DOHH2 (cell line): ENCODE measurements at regions not wholly inside any gene's neighbourhood (a gene's known extent, or its start where the extent isn't known, plus 50 kb on each side); places are given as distances from the start of the nearest gene placed in this dataset.

ENCODE experiments used
- H3F3A ChIP-seq: fragments of 200-600 bp; sonication (generic), shearing (Covaris generic); 2 replicates; pipeline ENCODE4 v1.6.0; 2016; ENCODE audit warnings: antibody characterized with exemption, mild to moderate bottlenecking; ENCODE audit not compliant: control insufficient read depth, insufficient read depth
- H3K27ac ChIP-seq: fragments of 200-600 bp; sonication (generic); 2 replicates; pipeline ENCODE4 v1.5.1; 2014; ENCODE audit warnings: low read depth, mild to moderate bottlenecking, low read length, moderate library complexity
- H3K27me3 ChIP-seq: fragments of 200-600 bp; sonication (generic); 2 replicates; pipeline ENCODE4 v1.6.1; 2014; ENCODE audit warnings: mild to moderate bottlenecking, low read length, mixed read lengths; ENCODE audit not compliant: control insufficient read depth
- H3K36me3 ChIP-seq: fragments of 200-600 bp; sonication (generic); 2 replicates; pipeline ENCODE4 v1.6.1; 2014; ENCODE audit warnings: mild to moderate bottlenecking, low read length, moderate library complexity, mixed read lengths; ENCODE audit not compliant: control insufficient read depth
- H3K4me1 ChIP-seq: fragments of 200-600 bp; sonication (generic); 2 replicates; pipeline ENCODE4 v1.6.1; 2014; ENCODE audit warnings: mild to moderate bottlenecking, low read length, mixed read lengths; ENCODE audit not compliant: control insufficient read depth
- H3K4me2 ChIP-seq: fragments of 200-600 bp; sonication (generic); 2 replicates; pipeline ENCODE4 v1.6.0; 2014; ENCODE audit warnings: mild to moderate bottlenecking, low read length, moderate library complexity
- H3K4me3 ChIP-seq: fragments of 200-600 bp; sonication (generic); 2 replicates; pipeline ENCODE4 v1.5.1; 2014; ENCODE audit warnings: mild to moderate bottlenecking, low read length, mixed read lengths
- H3K79me2 ChIP-seq: fragments of 200-600 bp; sonication (generic); 2 replicates; pipeline ENCODE4 v1.6.1; 2014; ENCODE audit warnings: mild to moderate bottlenecking, low read length, mixed read lengths; ENCODE audit not compliant: control insufficient read depth
- H3K9me2 ChIP-seq: fragments of 200-600 bp; sonication (generic); replicated peaks from 2 replicates; pipeline ENCODE4 v1.6.1; 2014; ENCODE audit warnings: mild to moderate bottlenecking, low read length, mixed read lengths; ENCODE audit not compliant: control insufficient read depth
- H3K9me3 ChIP-seq: fragments of 200-600 bp; sonication (generic); 2 replicates; pipeline ENCODE4 v1.6.1; 2014; ENCODE audit warnings: antibody characterized with exemption, low read length, mixed read lengths; ENCODE audit not compliant: control insufficient read depth, insufficient read depth
- H4K20me1 ChIP-seq: fragments of 200-600 bp; sonication (generic); 2 replicates; pipeline ENCODE4 v1.6.0; 2014; ENCODE audit warnings: low read depth, mild to moderate bottlenecking, antibody characterized with exemption, low read length, moderate library complexity; ENCODE audit not compliant: control insufficient read depth, insufficient read depth
- EZH2phosphoT487 ChIP-seq: fragments of 200-600 bp; sonication (generic); IDR thresholded peaks from 2 replicates; pipeline ENCODE4 v1.6.1; 2017; ENCODE audit warnings: borderline replicate concordance, mild to moderate bottlenecking, antibody characterized with exemption, low read length, moderate library complexity, mixed read lengths
- TF ChIP-seq, protein P1 (sequence below): fragments of 200-600 bp; sonication (generic); IDR thresholded peaks from one replicate; pipeline ENCODE4 v1.5.1; 2014; ENCODE audit warnings: antibody characterized with exemption, mild to moderate bottlenecking, low read depth, low read length; ENCODE audit not compliant: poor library complexity, severe bottlenecking

DNA sequence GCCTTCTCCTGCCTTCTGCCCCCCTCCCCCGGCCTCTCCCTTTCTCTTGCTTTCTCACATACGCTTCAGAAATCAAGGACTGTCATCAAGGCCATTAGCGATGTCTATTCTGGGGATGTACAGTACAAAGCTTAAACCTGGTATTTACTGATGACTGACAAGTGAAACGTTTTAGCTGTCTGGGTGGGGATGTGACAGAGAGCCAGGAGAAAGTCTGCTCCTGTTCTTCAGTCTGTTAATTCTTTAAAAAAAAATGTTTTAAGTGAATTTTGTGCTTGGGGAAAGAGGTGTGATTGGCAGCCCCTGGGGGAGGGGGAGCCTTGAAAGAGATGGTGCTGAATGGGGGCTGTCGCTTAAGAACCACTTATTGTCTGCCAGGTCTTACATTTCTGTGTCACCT is 283.0 kb upstream of the PLXNA2 start:
- no peaks in the 10 kb centered on the region for H3K27me3 ChIP-seq
- H3K4me2 ChIP-seq, result no peak overlapping the region
- H3K79me2 ChIP-seq, result no peaks in the 10 kb centered on the region
- no peaks in the 10 kb centered on the region for H3K4me1 ChIP-seq
- H3K9me2 ChIP-seq, result no peaks in the 10 kb centered on the region
- H3F3A ChIP-seq, result no peaks in the 10 kb centered on the region
- no peak overlapping the region for H3K27ac ChIP-seq
- TF ChIP-seq, protein P1, sequence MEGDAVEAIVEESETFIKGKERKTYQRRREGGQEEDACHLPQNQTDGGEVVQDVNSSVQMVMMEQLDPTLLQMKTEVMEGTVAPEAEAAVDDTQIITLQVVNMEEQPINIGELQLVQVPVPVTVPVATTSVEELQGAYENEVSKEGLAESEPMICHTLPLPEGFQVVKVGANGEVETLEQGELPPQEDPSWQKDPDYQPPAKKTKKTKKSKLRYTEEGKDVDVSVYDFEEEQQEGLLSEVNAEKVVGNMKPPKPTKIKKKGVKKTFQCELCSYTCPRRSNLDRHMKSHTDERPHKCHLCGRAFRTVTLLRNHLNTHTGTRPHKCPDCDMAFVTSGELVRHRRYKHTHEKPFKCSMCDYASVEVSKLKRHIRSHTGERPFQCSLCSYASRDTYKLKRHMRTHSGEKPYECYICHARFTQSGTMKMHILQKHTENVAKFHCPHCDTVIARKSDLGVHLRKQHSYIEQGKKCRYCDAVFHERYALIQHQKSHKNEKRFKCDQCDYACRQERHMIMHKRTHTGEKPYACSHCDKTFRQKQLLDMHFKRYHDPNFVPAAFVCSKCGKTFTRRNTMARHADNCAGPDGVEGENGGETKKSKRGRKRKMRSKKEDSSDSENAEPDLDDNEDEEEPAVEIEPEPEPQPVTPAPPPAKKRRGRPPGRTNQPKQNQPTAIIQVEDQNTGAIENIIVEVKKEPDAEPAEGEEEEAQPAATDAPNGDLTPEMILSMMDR, result no peak
- no peak for TF ChIP-seq EZH2phosphoT487
- H3K4me3 ChIP-seq, result no peak overlapping the region
- no peaks in the 10 kb centered on the region for H3K9me3 ChIP-seq
- no peaks in the 10 kb centered on the region for H4K20me1 ChIP-seq
- no peaks in the 10 kb centered on the region for H3K36me3 ChIP-seq

DNA sequence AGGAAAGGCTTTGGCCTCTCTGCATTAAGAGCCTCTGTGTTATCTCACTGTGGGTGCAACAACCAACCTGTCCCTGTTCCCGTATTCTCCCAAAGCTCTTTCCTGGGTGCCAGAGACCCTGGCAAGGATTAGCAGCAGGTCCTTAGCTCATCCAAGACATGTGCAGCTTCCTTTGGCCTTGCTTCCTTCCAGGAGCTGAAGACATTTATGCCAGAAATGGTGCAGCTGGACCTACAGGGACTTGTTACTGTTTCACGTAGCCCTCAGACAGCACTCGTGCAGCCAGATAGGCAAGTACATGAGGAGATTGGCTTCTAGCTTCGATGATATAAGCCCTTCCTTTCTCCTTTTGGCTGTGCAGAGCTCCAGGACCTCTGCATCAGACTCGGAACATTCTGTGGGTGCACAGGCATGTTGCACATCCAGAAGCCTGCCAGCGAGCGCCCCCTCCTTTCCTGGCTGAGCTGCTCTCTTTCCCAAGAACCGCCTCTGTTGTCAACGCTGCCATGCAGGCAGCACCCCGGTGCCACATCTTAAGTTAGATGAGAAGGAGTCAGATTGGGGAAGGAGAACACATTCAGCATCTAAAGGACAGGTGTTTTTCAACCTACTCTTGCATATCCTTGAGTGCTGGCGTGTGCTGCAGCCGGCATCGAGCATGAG is 284.5 kb upstream of the PLXNA2 start:
- no peaks in the 10 kb centered on the region for H4K20me1 ChIP-seq
- H3K27me3 ChIP-seq, result no peaks in the 10 kb centered on the region
- H3K79me2 ChIP-seq, result no peaks in the 10 kb centered on the region
- no peaks in the 10 kb centered on the region for H3K9me2 ChIP-seq
- TF ChIP-seq EZH2phosphoT487, result no peak
- TF ChIP-seq, protein P1, result no peak
- no peak overlapping the region for H3K27ac ChIP-seq
- no peaks in the 10 kb centered on the region for H3K4me1 ChIP-seq
- no peaks in the 10 kb centered on the region for H3F3A ChIP-seq
- no peaks in the 10 kb centered on the region for H3K9me3 ChIP-seq
- no peaks in the 10 kb centered on the region for H3K36me3 ChIP-seq
- no peak overlapping the region for H3K4me3 ChIP-seq
- no peak overlapping the region for H3K4me2 ChIP-seq

DNA sequence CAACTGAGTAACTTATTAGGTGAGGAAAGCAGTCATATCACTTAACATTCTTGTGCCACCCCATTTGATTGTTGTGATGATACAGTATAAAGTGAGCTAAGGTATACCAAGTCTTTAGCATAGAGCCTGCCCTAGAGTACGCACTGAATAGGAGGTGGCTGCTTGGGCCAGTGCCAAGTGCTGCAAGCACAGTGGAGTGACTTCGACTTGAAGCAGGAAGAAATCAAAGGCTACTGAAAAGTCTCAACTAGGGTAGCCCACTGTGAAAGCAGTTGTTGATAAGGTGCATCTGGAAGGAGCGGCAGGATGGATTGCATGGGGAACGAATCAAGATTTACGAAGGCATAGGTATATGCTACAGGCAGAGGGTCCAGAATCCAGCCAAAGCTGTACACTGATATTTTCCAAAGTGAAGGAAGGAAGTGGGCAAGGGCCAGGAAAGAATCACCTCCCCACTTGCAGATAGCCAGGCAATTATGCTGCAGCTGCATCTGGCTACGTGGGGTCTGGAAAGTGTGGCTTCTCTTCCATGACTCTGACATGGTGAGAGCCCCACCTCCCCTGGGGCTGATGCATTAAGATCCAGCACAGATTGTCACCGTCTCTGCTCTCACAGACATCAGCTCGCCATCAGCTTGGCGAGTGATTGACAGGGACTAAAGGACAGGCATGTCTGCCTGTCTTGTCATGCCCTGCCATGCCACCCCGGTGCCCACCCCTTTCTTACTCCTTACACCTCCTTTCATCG is 287.0 kb upstream of the PLXNA2 start:
- no peaks in the 10 kb centered on the region for H3K9me3 ChIP-seq
- H3K79me2 ChIP-seq, result no peaks in the 10 kb centered on the region
- no peaks in the 10 kb centered on the region for H4K20me1 ChIP-seq
- no peak for TF ChIP-seq EZH2phosphoT487
- TF ChIP-seq, protein P1, result no peak
- H3K27ac ChIP-seq, result no peak overlapping the region
- no peaks in the 10 kb centered on the region for H3K9me2 ChIP-seq
- no peaks in the 10 kb centered on the region for H3K27me3 ChIP-seq
- H3K4me2 ChIP-seq, result no peak overlapping the region
- no peaks in the 10 kb centered on the region for H3K36me3 ChIP-seq
- no peaks in the 10 kb centered on the region for H3F3A ChIP-seq
- H3K4me1 ChIP-seq, result no peaks in the 10 kb centered on the region
- no peak overlapping the region for H3K4me3 ChIP-seq
